SK-N-SH treated with all-trans-retinoic acid at 6 μM for 48 hours (cell line): ENCODE measurements at regions not wholly inside any gene's neighbourhood (a gene's known extent, or its start where the extent isn't known, plus 50 kb on each side); places are given as distances from the start of the nearest gene placed in this dataset.

ENCODE experiments used
- ARNTL ChIP-seq: fragments of 450-650 bp; formaldehyde crosslinking; IDR thresholded peaks from 2 replicates; pipeline ENCODE4 v1.5.0; 2020; ENCODE audit warnings: low read depth, mild to moderate bottlenecking, moderate library complexity, borderline replicate concordance
- OSR1 ChIP-seq: fragments of 250-450 bp; sonication (Bioruptor Pico); IDR thresholded peaks from 2 replicates; pipeline ENCODE4 v1.8.0; 2022; ENCODE audit warnings: moderate library complexity, mild to moderate bottlenecking, inconsistent platforms
- PPARA ChIP-seq: fragments of 250-450 bp; sonication (Bioruptor Pico); IDR thresholded peaks from 2 replicates; pipeline ENCODE4 v1.5.0; 2020; ENCODE audit warnings: mild to moderate bottlenecking, borderline replicate concordance
- RARB ChIP-seq: fragments of 250-450 bp; sonication (Bioruptor Pico); IDR thresholded peaks from 2 replicates; pipeline ENCODE4 v1.8.0; 2021; ENCODE audit warnings: mild to moderate bottlenecking, moderate library complexity
- TCF4 ChIP-seq: fragments of 250-450 bp; sonication (Bioruptor Pico); IDR thresholded peaks from 2 replicates; pipeline ENCODE4 v1.8.0; 2021; ENCODE audit warnings: mild to moderate bottlenecking, moderate library complexity, borderline replicate concordance
- ZC3H10 ChIP-seq: fragments of 250-450 bp; sonication (Bioruptor Pico); IDR thresholded peaks from 2 replicates; pipeline ENCODE4 v1.5.1; 2021; ENCODE audit warnings: mild to moderate bottlenecking, moderate library complexity
- ZFP30 ChIP-seq: fragments of 450-650 bp; formaldehyde crosslinking; IDR thresholded peaks from 2 replicates; pipeline ENCODE4 v1.5.0; 2022; ENCODE audit warnings: mild to moderate bottlenecking, moderate library complexity
- ZNF70 ChIP-seq: fragments of 450-650 bp; formaldehyde crosslinking; IDR thresholded peaks from 2 replicates; pipeline ENCODE4 v1.5.0; 2020; ENCODE audit warnings: mild to moderate bottlenecking, moderate library complexity
- TF ChIP-seq, protein P1 (sequence below): fragments of 250-450 bp; sonication (Bioruptor Pico); IDR thresholded peaks from 2 replicates; pipeline ENCODE4 v1.8.0; 2020; ENCODE audit warnings: mild to moderate bottlenecking, moderate library complexity, borderline replicate concordance
- TF ChIP-seq, protein P2 (sequence below): fragments of 250-450 bp; sonication (Bioruptor Pico); IDR thresholded peaks from 2 replicates; pipeline ENCODE4 v1.5.1; 2020; ENCODE audit warnings: low read depth, mild to moderate bottlenecking, moderate library complexity

DNA sequence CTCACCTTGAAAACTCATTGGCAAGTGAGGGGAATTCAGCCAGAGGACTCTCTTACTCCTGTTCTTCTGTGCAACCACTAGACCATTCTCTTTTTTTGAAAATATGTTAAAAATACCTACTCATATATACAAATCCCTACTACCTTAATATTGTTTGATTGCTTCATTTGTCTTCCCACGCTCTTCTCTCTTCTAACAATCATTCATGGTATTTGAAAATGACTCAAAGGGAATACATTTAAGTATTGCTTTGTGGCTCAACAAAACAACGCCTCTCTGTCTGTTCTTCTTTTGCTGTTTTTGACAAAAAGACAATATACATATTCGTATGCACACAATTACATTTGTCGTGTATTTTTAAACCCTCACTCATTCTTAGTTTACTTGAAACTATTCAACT is 589.4 kb downstream of the ANKRD50 start:
- TF ChIP-seq TCF4 (CRISPR knock-in tag) (no peak), ZFP30 (CRISPR knock-in tag) (no peak), RARB (CRISPR knock-in tag) (no peak), ARNTL (CRISPR knock-in tag) (no peak), OSR1 (CRISPR knock-in tag) (no peak), ZNF70 (CRISPR knock-in tag) (no peak), PPARA (CRISPR knock-in tag) (no peak), ZC3H10 (CRISPR knock-in tag) (no peak)
- TF ChIP-seq, protein P1, sequence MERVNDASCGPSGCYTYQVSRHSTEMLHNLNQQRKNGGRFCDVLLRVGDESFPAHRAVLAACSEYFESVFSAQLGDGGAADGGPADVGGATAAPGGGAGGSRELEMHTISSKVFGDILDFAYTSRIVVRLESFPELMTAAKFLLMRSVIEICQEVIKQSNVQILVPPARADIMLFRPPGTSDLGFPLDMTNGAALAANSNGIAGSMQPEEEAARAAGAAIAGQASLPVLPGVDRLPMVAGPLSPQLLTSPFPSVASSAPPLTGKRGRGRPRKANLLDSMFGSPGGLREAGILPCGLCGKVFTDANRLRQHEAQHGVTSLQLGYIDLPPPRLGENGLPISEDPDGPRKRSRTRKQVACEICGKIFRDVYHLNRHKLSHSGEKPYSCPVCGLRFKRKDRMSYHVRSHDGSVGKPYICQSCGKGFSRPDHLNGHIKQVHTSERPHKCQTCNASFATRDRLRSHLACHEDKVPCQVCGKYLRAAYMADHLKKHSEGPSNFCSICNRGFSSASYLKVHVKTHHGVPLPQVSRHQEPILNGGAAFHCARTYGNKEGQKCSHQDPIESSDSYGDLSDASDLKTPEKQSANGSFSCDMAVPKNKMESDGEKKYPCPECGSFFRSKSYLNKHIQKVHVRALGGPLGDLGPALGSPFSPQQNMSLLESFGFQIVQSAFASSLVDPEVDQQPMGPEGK (CRISPR knock-in tag) = no peak
- TF ChIP-seq, protein P2, sequence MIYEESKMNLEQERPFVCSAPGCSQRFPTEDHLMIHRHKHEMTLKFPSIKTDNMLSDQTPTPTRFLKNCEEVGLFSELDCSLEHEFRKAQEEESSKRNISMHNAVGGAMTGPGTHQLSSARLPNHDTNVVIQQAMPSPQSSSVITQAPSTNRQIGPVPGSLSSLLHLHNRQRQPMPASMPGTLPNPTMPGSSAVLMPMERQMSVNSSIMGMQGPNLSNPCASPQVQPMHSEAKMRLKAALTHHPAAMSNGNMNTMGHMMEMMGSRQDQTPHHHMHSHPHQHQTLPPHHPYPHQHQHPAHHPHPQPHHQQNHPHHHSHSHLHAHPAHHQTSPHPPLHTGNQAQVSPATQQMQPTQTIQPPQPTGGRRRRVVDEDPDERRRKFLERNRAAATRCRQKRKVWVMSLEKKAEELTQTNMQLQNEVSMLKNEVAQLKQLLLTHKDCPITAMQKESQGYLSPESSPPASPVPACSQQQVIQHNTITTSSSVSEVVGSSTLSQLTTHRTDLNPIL = no peak
